Progenitor cell of endocrine pancreas (in vitro differentiated cells): ENCODE measurements at regions not wholly inside any gene's neighbourhood (a gene's known extent, or its start where the extent isn't known, plus 50 kb on each side); places are given as distances from the start of the nearest gene placed in this dataset.

Experiments used
- DNase-seq: peaks from one replicate; pipeline ENCODE4 v3.0.0; 2021; ENCODE audit warnings: low spot score; ENCODE audit not compliant: unreplicated experiment
- H3K27ac Mint-ChIP-seq: 2 replicates; pipeline ENCODE4 v1.8.0; 2021; ENCODE audit warnings: mild to moderate bottlenecking, moderate library complexity, mixed read lengths
- H3K27me3 Mint-ChIP-seq: 2 replicates; pipeline ENCODE4 v1.8.0; 2021; ENCODE audit warnings: mixed read lengths
- H3K36me3 Mint-ChIP-seq: 2 replicates; pipeline ENCODE4 v1.8.0; 2022; ENCODE audit warnings: mixed read lengths; ENCODE audit not compliant: insufficient read depth
- H3K4me1 Mint-ChIP-seq: 2 replicates; pipeline ENCODE4 v1.8.0; 2021; ENCODE audit warnings: low read depth, mixed read lengths
- H3K4me3 Mint-ChIP-seq: 2 replicates; pipeline ENCODE4 v1.8.0; 2021; ENCODE audit warnings: low read depth, mild to moderate bottlenecking, moderate library complexity, mixed read lengths
- H3K9me3 Mint-ChIP-seq: 2 replicates; pipeline ENCODE4 v1.8.0; 2021; ENCODE audit warnings: low read depth, mixed read lengths
- TF ChIP-seq, protein P1 (sequence below): fragments of 200-600 bp; sonication (generic); IDR thresholded peaks from one replicate; pipeline ENCODE4 v1.5.0; 2021; ENCODE audit warnings: antibody characterized with exemption, mild to moderate bottlenecking; ENCODE audit not compliant: unreplicated experiment

DNA sequence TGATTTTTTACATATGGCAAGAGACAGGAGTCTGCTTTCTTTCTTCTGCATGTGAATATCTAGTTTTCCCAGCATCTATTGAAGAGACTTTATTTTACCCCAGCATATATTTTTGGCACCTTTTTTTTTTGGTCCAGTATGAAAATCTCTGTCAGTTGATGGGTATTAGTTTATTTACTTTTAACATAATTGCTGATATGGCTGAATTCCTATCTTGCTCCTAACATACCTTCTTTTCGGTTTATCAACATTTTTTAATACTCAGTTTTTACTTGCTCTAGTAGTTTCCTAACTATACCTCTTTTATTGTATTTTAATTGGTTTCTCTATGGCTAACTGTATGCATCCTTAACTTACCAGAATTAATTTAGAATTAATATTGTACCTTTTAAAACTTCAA is 77.5 kb upstream of the PDE7B start:
- Mint-ChIP-seq H3K4me1 (no peaks in the 10 kb centered on the region), H3K4me3 (no peak overlapping the region), H3K27ac (no peak overlapping the region), H3K27me3 (no peaks in the 10 kb centered on the region), H3K36me3 (no peaks in the 10 kb centered on the region), H3K9me3 (no peaks in the 10 kb centered on the region)
- TF ChIP-seq, protein P1, sequence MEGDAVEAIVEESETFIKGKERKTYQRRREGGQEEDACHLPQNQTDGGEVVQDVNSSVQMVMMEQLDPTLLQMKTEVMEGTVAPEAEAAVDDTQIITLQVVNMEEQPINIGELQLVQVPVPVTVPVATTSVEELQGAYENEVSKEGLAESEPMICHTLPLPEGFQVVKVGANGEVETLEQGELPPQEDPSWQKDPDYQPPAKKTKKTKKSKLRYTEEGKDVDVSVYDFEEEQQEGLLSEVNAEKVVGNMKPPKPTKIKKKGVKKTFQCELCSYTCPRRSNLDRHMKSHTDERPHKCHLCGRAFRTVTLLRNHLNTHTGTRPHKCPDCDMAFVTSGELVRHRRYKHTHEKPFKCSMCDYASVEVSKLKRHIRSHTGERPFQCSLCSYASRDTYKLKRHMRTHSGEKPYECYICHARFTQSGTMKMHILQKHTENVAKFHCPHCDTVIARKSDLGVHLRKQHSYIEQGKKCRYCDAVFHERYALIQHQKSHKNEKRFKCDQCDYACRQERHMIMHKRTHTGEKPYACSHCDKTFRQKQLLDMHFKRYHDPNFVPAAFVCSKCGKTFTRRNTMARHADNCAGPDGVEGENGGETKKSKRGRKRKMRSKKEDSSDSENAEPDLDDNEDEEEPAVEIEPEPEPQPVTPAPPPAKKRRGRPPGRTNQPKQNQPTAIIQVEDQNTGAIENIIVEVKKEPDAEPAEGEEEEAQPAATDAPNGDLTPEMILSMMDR, result no peak
- no peak for DNase-seq

DNA sequence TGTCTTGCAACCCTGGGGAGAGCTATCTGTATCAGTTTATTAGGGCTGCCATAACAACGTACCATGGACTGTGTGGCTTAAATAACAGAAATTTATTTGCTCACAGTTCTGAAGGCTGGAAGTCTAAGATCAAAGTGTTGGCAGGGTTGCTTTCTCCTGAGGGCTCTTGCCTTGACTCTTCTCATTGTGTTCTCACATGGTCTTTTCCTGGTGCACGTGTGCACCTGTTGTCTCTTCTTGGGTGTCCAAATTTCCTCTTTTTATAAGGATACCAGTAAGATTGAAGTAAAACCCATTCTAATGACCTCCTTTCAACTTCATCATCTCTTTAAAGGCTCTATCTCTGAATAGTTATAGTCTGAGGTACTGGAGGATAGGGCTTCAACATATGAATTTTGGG is 72.3 kb upstream of the PDE7B start:
- Mint-ChIP-seq H3K4me3 (no peak overlapping the region), H3K36me3 (no peaks in the 10 kb centered on the region), H3K27me3 (no peaks in the 10 kb centered on the region), H3K4me1 (no peaks in the 10 kb centered on the region), H3K9me3 (peaks cover 6% of the 10 kb centered on the region), H3K27ac (no peak overlapping the region)
- no peak for DNase-seq
- TF ChIP-seq, protein P1, result no peak

DNA sequence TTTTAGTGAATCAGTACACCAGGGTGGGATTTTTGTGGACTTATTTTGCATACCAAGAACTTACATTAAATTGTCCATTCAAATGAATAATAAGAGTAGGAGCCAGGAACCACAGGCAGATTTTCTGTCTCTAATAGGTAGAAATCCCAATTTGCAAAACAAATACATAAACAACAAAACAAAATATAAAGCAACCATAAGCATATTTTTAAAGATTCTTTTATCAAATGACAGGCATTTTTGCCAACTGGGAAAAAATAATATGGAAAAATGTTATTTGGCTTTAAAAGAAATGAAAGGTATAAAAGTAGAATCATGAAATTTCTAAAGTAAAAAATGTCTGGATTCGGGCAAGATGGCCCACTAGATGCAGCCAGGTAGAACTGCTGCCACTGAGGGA is 71.2 kb upstream of the PDE7B start:
- Mint-ChIP-seq H3K4me1 (no peaks in the 10 kb centered on the region), H3K9me3 (peaks cover 7% of the 10 kb centered on the region), H3K27me3 (no peaks in the 10 kb centered on the region), H3K27ac (no peak overlapping the region), H3K36me3 (no peaks in the 10 kb centered on the region), H3K4me3 (no peak overlapping the region)
- TF ChIP-seq, protein P1, result no peak
- DNase-seq, result no peak

DNA sequence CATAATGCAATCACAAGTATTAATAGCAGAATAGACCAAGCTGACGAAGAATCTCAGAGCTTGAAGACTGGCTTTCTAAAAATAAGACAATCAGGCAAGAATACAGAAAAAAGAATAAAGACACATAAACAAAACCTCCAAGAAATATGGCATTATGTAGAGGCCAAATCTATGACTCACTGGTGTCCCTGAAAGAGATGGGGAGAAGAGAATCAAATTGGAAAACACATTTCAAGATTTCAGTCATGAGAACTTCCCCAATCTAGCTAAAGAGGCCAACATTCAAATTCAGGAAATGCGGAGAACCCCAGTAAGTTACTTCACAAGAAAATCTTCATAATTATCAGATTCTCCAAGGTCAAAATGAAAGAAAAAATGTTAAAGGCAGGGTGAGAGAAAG is 69.0 kb upstream of the PDE7B start:
- Mint-ChIP-seq H3K4me1 (no peaks in the 10 kb centered on the region), H3K27ac (no peak overlapping the region), H3K36me3 (no peaks in the 10 kb centered on the region), H3K4me3 (no peak overlapping the region), H3K27me3 (no peaks in the 10 kb centered on the region), H3K9me3 (peaks cover 8% of the 10 kb centered on the region)
- DNase-seq, result no peak
- TF ChIP-seq, protein P1, result no peak

DNA sequence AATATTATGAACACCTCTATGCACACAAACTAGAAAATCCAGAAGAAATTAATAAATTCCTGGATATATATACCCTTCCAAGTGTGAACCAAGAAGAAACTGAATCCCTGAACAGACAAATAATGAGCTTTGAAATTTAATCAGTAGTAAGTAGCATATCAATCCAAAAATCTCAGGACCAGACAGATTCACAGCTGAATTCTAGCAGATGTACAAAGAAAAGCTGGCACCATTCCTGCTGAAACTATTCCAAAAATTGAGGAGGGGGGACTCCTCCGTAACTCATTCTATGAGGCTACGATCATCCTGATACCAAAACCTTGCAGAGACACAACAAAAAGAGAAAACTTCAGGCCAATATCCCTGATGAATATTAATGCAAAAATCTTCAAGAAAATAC is 67.0 kb upstream of the PDE7B start:
- peaks cover 8% of the 10 kb centered on the region for H3K9me3 Mint-ChIP-seq
- H3K27ac Mint-ChIP-seq, result no peak overlapping the region
- TF ChIP-seq, protein P1, result no peak
- DNase-seq, result no peak
- H3K36me3 Mint-ChIP-seq, result no peaks in the 10 kb centered on the region
- H3K27me3 Mint-ChIP-seq, result no peaks in the 10 kb centered on the region
- no peak overlapping the region for H3K4me3 Mint-ChIP-seq
- H3K4me1 Mint-ChIP-seq, result no peaks in the 10 kb centered on the region
